Activated naive CD4-positive, alpha-beta T cell treated with anti-CD3 and anti-CD28 coated beads, Interleukin-2, amount 10 ng/mL, durations not matched to agents 7 days and 5 days (primary cell): ENCODE measurements at regions not wholly inside any gene's neighbourhood (a gene's known extent, or its start where the extent isn't known, plus 50 kb on each side); places are given as distances from the start of the nearest gene placed in this dataset.
"Not testable (repeated sequence)": the region's sequence is repeated elsewhere in the genome, so short reads cannot be mapped to it uniquely, and the experiment has no call there.

Source experiments
- CTCF ChIA-PET: fragments of 350-600 bp; sonication (Branson Sonifier 250); formaldehyde crosslinking; loops from one replicate; lab custom pipeline; 2021; ENCODE audit warnings: antibody characterized with exemption; lab: Charles Lee
- DNase-seq: peaks from one replicate; pipeline ENCODE4 v3.0.0-alpha.2; 2020
- H3K27ac Mint-ChIP-seq: one replicate; pipeline ENCODE4 v1.8.0; 2021; ENCODE audit warnings: mild to moderate bottlenecking, moderate library complexity, mixed read lengths
- H3K27me3 Mint-ChIP-seq: one replicate; pipeline ENCODE4 v1.8.0; 2021; ENCODE audit warnings: mild to moderate bottlenecking, mixed read lengths
- H3K36me3 Mint-ChIP-seq: one replicate; pipeline ENCODE4 v1.8.0; 2021; ENCODE audit warnings: mixed read lengths
- H3K4me1 Mint-ChIP-seq: one replicate; pipeline ENCODE4 v1.8.0; 2021; ENCODE audit warnings: mixed read lengths
- H3K4me3 Mint-ChIP-seq: one replicate; pipeline ENCODE4 v1.8.0; 2021; ENCODE audit warnings: mild to moderate bottlenecking, moderate library complexity, mixed read lengths
- H3K9me3 Mint-ChIP-seq: one replicate; pipeline ENCODE4 v1.8.0; 2021; ENCODE audit warnings: mixed read lengths

DNA sequence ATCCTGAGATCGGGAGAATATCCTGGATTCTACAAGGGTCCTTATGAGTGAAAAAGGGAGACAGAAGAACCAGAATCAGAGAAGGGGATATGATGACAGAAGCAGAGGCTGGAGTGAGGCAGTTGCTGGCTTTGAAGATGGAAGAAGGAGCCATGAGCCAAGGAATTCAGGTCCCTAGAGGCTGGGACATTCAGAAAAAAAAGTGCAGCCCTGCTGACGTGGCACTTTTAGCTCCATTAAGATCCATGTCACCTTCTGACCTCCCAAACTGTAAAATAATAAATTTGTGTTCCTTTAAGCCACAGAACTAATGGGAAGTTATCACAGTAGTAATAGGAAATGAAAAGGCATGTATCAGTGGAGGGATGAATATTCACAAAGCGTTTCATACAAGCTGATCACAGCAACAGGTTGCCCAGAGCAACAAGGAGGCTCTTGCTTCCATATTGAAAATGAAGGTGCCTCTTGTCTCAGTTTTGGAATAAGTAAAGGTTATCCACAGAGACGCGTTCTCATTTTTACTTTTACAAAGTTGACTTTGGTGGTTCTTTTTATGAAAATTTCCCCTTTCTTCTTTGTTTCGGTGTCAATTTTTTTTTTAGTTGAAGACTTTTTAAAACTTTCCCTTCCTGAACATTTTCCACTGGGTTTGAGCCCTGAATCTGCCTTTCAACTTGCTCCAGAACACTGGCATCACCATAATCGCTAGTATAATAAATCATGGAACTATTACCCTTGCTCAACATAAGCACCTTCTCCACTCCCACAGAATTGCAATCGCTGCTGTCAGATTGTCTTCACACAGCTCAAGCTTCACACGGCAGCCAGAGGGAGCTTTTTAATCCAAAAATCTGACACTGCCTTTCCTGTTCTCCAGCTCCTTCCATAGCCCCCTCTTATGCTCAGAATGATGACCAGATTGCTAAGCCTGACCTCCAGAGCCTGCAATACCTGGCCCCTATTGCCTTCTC, 127.6 kb upstream of the RBPJ start:
- Mint-ChIP-seq H3K4me1 (peaks cover 45% of the 10 kb centered on the region), H3K27me3 (no peaks in the 10 kb centered on the region), H3K4me3 (no peak overlapping the region), H3K36me3 (peaks cover 4% of the 10 kb centered on the region), H3K27ac (no peak overlapping the region), H3K9me3 (peaks cover 2% of the 10 kb centered on the region)
- no peak for DNase-seq
- CTCF ChIA-PET = interaction anchor here (0.7 to 2.7 kb wide), 7 partner anchors 8 to 163 kb away, joined by 3 to 6 read pairs (median 4); no protein-coding TSS in a partner anchor

DNA sequence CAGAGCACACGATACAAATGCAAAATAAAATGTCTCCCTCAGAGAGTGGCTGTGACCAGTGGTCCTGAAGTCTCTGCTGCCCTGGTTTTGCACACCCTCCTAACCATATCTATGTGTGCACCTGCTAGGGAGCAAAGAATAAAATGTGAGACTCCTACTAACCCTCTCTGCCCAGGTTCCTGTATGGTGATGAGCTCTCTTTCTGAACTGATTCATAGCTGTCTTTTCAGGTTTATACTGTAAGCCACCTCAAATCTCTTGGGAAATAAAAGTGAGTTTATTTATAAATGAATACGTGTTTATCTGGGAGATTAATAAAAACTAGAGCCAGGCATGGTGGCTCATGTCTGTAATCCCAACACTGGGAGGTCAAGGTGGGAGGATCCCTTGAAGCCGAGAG, 126.0 kb upstream of the RBPJ start:
- H3K27ac Mint-ChIP-seq = no peak overlapping the region
- peaks cover 4% of the 10 kb centered on the region for H3K27me3 Mint-ChIP-seq
- peaks cover 2% of the 10 kb centered on the region for H3K9me3 Mint-ChIP-seq
- no peak for DNase-seq
- peaks cover 58% of the 10 kb centered on the region for H3K4me1 Mint-ChIP-seq
- CTCF ChIA-PET = interaction anchor here (0.6 to 2.7 kb wide), 9 partner anchors 24 to 165 kb away, joined by 3 to 6 read pairs (median 3); no protein-coding TSS in a partner anchor
- no peak overlapping the region for H3K4me3 Mint-ChIP-seq
- peaks cover 6% of the 10 kb centered on the region for H3K36me3 Mint-ChIP-seq

DNA sequence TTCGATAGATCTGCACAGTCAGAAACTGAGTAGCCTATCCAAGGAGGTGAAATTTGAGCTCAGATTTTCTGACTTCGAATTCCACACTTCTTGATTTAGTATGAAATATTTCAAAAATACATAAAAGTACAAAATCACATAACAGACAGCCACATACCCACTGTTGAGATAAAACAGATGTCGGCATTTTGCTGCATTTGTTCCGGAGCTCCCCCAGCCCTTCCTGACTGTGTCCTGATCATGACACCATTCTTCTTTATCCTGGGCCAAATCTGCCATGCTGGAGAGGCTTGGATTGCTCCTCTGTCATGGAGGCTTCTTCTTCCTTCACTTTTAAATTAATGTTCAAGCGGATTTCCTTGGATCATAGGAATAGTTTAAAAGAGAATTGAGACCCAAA, 124.2 kb upstream of the RBPJ start:
- peak overlapping the region; percentile 2 for H3K27ac Mint-ChIP-seq
- peaks cover 12% of the 10 kb centered on the region for H3K36me3 Mint-ChIP-seq
- CTCF ChIA-PET = interaction anchor here (1.0 to 1.6 kb wide), 4 partner anchors 11 to 122 kb away, joined by 3 to 6 read pairs (median 4); no protein-coding TSS in a partner anchor

DNA sequence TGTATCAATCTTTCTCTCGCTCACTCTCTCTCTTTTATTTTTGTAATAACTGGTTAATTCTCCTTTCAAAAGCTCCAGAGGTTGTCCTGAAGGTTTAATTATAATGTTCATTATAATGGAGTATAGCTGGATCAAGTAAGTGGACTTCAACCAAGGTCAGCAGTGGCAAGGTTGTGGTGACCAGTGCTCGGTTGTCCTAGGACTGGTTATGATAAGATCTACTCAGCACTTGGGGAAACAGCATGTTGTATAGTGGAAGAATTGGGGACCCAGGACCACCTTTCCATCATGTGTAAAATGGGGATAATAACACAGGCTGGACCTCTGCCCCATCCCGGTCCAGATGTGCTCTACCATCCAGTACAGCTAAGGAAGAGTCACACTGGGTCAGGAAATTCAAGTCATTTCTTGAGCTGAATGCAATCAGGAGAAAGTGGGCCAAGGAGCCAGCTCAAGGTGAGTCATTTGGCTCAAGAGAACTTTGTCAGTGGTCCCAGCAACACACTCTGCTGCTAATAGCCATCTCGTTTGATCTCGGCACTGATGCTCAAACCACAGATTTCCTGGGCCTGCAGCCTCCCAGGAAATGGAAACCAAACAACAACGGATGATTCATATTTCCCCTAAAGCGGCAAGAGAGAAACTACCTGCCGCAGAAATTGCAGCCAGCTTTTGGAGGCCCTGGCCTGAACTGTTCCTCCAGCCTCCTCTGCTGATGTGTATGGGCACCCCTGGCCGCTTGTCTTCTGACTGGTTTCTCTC, 123.6 kb upstream of the RBPJ start:
- peaks cover 12% of the 10 kb centered on the region for H3K36me3 Mint-ChIP-seq
- peaks cover 72% of the 10 kb centered on the region for H3K4me1 Mint-ChIP-seq
- peak overlapping the region; percentile 54 for H3K4me3 Mint-ChIP-seq
- peak overlapping the region; percentile 92 for H3K27ac Mint-ChIP-seq
- peaks cover 9% of the 10 kb centered on the region for H3K9me3 Mint-ChIP-seq
- peaks cover 8% of the 10 kb centered on the region for H3K27me3 Mint-ChIP-seq
- CTCF ChIA-PET = interaction anchor here (0.8 to 1.6 kb wide), 5 partner anchors 11 to 167 kb away, joined by 3 to 6 read pairs (median 3); no protein-coding TSS in a partner anchor
- DNase-seq = peak; percentile 81

More for the DNA sequence above, 124.2 kb upstream of the RBPJ start:
- peaks cover 6% of the 10 kb centered on the region for H3K9me3 Mint-ChIP-seq
- no peak for DNase-seq
- H3K4me3 Mint-ChIP-seq = no peak overlapping the region
- H3K27me3 Mint-ChIP-seq = peaks cover 4% of the 10 kb centered on the region
- peaks cover 68% of the 10 kb centered on the region for H3K4me1 Mint-ChIP-seq

DNA sequence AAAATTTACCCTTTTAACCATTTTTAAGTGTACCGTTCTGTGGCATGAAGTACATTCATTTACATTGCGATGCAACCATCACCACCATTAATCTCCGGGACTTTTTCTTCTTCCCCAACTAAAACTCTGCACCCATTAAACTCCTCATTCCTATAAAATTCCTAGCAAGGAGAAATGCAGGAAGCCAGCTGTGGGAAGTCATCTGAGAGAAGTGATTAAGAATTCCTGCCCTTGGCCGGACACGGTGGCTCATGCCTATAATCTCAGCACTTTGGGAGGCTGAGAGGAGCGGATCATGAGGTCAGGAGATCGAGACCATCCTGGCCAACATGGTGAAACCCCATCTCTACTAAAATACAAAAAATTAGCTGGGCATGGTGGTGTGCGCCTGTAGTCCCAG, 121.9 kb upstream of the RBPJ start:
- DNase-seq, H3K27me3 Mint-ChIP-seq, H3K9me3 Mint-ChIP-seq, H3K27ac Mint-ChIP-seq, H3K4me3 Mint-ChIP-seq: not testable (repeated sequence)
- Mint-ChIP-seq H3K4me1 (peaks cover 74% of the 10 kb centered on the region), H3K36me3 (peaks cover 16% of the 10 kb centered on the region)
- CTCF ChIA-PET = interaction anchor here (0.7 kb wide), 1 partner anchor 115 kb away, joined by 3 read pairs; no protein-coding TSS in a partner anchor

DNA sequence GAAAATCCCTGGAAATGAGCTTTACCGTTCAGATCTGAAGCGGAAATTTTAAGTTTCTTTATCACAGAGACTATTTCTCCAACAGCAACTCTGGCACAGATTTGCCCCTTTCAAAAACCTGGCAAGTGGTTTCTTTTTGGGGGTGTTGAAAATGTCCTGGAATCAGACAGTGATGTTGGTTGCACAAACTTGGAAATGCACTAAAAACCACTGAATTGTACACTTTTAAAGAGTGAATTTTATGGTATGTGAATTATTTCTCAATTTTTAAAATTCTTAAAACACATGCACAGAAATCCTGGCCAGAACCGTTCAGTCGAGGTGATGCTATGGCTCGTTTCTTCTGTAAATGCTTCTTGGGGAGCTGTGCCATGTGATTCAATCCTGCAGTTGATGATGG, 121.2 kb upstream of the RBPJ start:
- no peak for DNase-seq
- Mint-ChIP-seq H3K27me3 (peaks cover 8% of the 10 kb centered on the region), H3K9me3 (peaks cover 13% of the 10 kb centered on the region), H3K4me3 (no peak overlapping the region), H3K36me3 (peaks cover 23% of the 10 kb centered on the region), H3K27ac (no peak overlapping the region), H3K4me1 (peaks cover 76% of the 10 kb centered on the region)
- CTCF ChIA-PET = no interaction called here

DNA sequence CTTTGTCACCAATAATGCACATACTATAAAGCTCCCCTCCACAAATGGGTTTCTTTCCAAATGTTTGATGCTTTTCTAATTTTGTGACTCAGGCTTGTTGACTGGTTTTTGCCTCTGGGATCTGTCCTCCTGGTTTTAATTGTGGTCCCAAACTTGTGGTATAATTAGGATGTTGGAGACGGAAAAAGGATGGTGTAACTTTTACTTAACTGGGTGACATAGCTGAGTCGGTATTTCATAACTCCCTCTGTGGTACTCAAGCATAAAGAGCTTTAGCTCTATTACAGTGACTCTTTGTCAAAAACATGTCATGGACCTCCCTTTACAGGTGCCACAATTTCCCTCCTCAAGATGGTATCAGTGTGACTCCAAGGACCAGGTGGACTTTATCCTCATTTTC, 119.7 kb upstream of the RBPJ start:
- CTCF ChIA-PET = interaction anchor here (1.6 kb wide), 1 partner anchor 8 kb away, joined by 4 read pairs; no protein-coding TSS in a partner anchor
- Mint-ChIP-seq H3K36me3 (peaks cover 24% of the 10 kb centered on the region), H3K27me3 (peaks cover 8% of the 10 kb centered on the region), H3K4me3 (no peak overlapping the region), H3K27ac (peak overlapping the region; percentile 72), H3K9me3 (peaks cover 14% of the 10 kb centered on the region), H3K4me1 (peaks cover 72% of the 10 kb centered on the region)
- DNase-seq = no peak

DNA sequence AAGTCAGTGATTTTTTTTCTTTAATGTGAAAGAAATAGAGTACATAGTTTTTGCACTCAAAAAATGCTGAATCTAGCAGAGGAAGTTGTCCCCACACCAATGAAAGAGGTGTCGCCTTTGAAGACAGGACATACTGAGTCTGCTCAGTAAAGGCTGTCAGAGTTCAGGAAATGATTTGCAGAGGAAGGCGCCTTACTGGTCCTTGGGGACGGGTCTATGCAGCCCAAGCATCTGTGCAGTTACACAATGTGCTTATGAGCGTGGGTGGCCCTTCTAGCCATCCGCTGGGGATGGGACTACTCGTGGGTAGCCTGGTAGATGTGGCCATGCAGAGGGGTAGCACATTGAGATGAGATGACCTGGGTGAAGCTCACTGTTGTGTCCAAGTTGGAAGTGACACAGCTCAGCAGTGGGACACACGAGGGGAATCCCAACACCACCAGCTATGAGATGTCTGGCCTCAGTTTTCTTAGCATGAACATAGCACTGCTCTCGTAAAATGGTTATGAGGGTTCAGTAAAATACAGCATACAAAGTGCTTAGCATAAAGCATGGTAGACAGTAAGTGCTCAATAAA, 116.5 kb upstream of the RBPJ start:
- Mint-ChIP-seq H3K4me1 (peaks cover 40% of the 10 kb centered on the region), H3K27me3 (peaks cover 4% of the 10 kb centered on the region), H3K9me3 (peaks cover 14% of the 10 kb centered on the region), H3K4me3 (no peak overlapping the region), H3K27ac (peak overlapping the region; percentile 84), H3K36me3 (peaks cover 19% of the 10 kb centered on the region)
- CTCF ChIA-PET = interaction anchor here (1.1 kb wide), 1 partner anchor 13 kb away, joined by 3 read pairs; no protein-coding TSS in a partner anchor
- peak; percentile 34 for DNase-seq

DNA sequence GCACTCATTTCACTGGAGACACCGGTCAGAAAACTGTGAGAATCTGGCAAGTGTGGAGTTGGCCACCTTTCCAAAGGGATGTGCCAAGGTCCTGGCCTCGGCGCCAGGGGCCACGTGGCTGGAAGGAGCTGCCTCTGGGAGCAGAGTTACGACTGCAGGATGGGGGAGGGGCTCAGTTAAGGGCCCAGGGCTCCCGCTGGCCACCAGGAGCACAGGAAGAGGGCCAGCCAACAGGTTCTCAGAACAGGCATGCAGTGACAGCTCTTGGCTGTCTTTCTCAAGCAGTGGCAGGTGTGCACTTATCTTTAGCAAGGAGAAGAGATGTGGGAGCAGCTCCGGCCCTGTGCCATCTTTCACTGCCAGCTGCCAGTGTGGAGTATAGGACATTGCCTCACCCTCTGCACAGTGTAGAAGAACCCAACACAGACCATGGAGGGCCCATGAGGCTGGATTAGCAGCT, 115.9 kb upstream of the RBPJ start:
- Mint-ChIP-seq H3K27me3 (peaks cover 8% of the 10 kb centered on the region), H3K27ac (no peak overlapping the region), H3K4me1 (peaks cover 39% of the 10 kb centered on the region), H3K9me3 (peaks cover 14% of the 10 kb centered on the region), H3K4me3 (no peak overlapping the region), H3K36me3 (peaks cover 19% of the 10 kb centered on the region)
- DNase-seq = no peak
- CTCF ChIA-PET = interaction anchor here (0.5 to 1.1 kb wide), 2 partner anchors 14 to 26 kb away, joined by 3 read pairs; no protein-coding TSS in a partner anchor

DNA sequence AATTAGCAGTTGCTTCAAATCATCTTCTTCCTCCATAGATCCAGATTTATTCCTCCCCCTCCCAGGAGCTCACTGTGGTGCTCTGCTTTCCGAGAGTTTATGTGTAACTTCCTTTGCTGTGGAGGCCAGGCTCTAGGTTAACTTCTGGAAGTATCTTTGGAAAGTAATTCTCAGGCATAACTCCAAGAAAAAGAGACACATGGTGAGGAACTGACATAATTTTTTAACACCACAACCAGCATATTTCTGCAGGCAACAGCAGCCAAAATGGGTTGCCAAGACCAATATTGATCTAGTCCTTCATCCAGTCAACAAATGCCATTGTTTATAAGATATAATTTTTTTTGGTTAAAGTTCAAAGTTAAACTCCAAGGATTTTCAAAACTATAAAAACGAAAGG, 114.5 kb upstream of the RBPJ start:
- Mint-ChIP-seq H3K27me3 (peaks cover 16% of the 10 kb centered on the region), H3K4me3 (no peak overlapping the region), H3K36me3 (peaks cover 16% of the 10 kb centered on the region), H3K27ac (no peak overlapping the region), H3K4me1 (peaks cover 31% of the 10 kb centered on the region), H3K9me3 (peaks cover 11% of the 10 kb centered on the region)
- CTCF ChIA-PET = no interaction called here
- DNase-seq = no peak

DNA sequence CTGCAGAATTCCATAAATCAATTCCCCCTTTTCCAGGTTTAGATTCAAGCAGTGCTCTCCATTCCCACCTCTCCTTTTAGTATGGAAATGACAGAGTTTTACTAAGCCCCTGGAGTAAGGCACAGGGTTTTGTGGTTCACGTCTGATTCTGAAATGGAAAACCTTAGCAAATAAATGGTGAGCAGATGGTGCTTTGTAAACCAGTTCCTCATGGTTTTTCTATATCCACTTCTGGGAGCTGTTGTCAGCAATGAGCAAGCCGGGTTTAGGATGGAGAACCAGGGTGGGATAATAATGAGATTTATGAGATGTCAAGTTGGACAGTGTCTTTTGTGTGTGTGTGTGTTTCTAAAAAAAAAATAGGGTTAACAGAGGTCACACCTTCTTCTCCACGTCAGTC, 113.8 kb upstream of the RBPJ start:
- Mint-ChIP-seq H3K27me3 (peaks cover 18% of the 10 kb centered on the region), H3K4me1 (peaks cover 25% of the 10 kb centered on the region), H3K27ac (no peak overlapping the region), H3K36me3 (peaks cover 13% of the 10 kb centered on the region), H3K4me3 (no peak overlapping the region), H3K9me3 (peaks cover 7% of the 10 kb centered on the region)
- CTCF ChIA-PET = no interaction called here
- DNase-seq = no peak

DNA sequence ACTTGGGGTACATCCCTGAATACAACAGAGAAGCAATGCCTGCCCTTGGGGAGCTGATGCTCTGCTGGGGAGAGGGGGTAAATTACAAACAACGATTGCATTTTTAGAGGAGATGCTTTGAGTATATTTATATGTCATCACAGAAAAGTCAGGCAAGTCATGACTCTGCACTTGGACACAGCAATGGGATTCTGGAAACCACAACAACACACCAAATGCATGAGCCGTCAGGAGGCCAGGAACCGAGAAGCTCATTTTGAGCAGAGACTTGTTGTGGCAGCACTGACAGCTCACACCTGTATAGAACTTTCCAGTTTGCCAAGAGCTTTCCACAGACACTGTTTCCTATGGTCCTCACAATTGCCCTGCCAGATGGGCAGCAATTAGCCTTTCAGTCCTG, 113.2 kb upstream of the RBPJ start:
- Mint-ChIP-seq H3K36me3 (peaks cover 13% of the 10 kb centered on the region), H3K27me3 (peaks cover 18% of the 10 kb centered on the region), H3K9me3 (peaks cover 7% of the 10 kb centered on the region), H3K4me3 (no peak overlapping the region), H3K27ac (no peak overlapping the region), H3K4me1 (peaks cover 22% of the 10 kb centered on the region)
- no peak for DNase-seq
- CTCF ChIA-PET = interaction anchor here (0.6 kb wide), 1 partner anchor 47 kb away, joined by 3 read pairs; no protein-coding TSS in a partner anchor

DNA sequence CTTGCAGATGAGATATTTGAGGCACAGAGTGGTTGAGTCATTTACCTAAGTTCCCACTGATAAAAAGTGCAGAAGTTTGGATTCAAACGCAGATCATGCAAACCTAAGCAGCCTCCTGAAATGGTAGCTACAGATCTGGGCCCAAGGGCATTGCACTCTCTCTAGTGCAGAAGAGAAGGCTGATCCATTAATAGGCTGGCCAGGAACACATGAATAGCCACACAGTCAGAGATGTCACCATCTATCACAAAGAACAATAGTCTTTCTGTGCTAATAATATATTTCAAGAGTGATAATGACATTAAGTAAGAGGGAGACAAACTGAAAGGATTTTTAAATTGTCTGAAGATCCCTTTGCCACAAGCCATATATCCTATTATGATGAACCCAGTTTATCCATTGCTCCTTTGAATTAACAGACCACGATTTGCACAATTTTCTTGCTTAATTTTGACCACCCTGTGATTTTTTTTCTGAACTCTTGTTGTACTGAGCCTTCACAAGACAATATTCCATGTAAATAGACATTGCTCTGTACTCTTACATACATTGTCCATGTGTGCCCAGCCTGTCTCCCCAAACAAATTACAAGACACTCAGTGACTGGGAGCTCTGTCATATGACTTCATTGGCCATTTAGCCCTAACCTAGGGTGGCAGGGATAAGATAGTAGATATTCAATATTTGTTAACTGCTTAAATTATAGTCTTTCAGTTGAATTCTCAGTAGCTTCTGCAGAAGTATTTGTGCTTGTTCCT, 112.4 kb upstream of the RBPJ start:
- H3K27ac Mint-ChIP-seq = no peak overlapping the region
- no peak overlapping the region for H3K4me3 Mint-ChIP-seq
- peaks cover 7% of the 10 kb centered on the region for H3K9me3 Mint-ChIP-seq
- peaks cover 16% of the 10 kb centered on the region for H3K4me1 Mint-ChIP-seq
- H3K27me3 Mint-ChIP-seq = peaks cover 25% of the 10 kb centered on the region
- peaks cover 10% of the 10 kb centered on the region for H3K36me3 Mint-ChIP-seq
- CTCF ChIA-PET = interaction anchor here (0.6 to 1.5 kb wide), 2 partner anchors 46 to 139 kb away, joined by 3 to 6 read pairs; no protein-coding TSS in a partner anchor
- DNase-seq = no peak
